Smooth muscle cell (in vitro differentiated cells): ENCODE measurements at regions not wholly inside any gene's neighbourhood (a gene's known extent, or its start where the extent isn't known, plus 50 kb on each side); places are given as distances from the start of the nearest gene placed in this dataset.

Experiments used
- DNase-seq: peaks from one replicate; lab custom pipeline; 2025; ENCODE audit not compliant: unreplicated experiment; lab: John Stamatoyannopoulos, UW
- H2AFZ ChIP-seq: fragments of 200-600 bp; sonication (generic); 2 replicates; pipeline ENCODE4 v1.6.0; 2016; ENCODE audit warnings: antibody characterized with exemption, low read depth, mild to moderate bottlenecking
- H3F3A ChIP-seq: fragments of 200-600 bp; sonication (generic); 2 replicates; pipeline ENCODE4 v1.6.0; 2017; ENCODE audit warnings: antibody characterized with exemption, low read depth
- H3K27ac ChIP-seq: fragments of 200-600 bp; sonication (generic); 2 replicates; pipeline ENCODE4 v1.5.1; 2016; ENCODE audit warnings: low read depth, mild to moderate bottlenecking
- H3K27me3 ChIP-seq: fragments of 200-600 bp; sonication (generic); 2 replicates; pipeline ENCODE4 v1.6.1; 2016; ENCODE audit warnings: low read depth, mild to moderate bottlenecking
- H3K36me3 ChIP-seq: fragments of 200-600 bp; sonication (generic); 2 replicates; pipeline ENCODE4 v1.5.1; 2016; ENCODE audit warnings: low read depth
- H3K4me1 ChIP-seq: fragments of 200-600 bp; sonication (generic); 2 replicates; pipeline ENCODE4 v1.5.1; 2016; ENCODE audit warnings: low read depth
- H3K4me2 ChIP-seq: fragments of 200-600 bp; sonication (generic); 2 replicates; pipeline ENCODE4 v1.6.0; 2016; ENCODE audit warnings: mild to moderate bottlenecking
- H3K4me3 ChIP-seq: fragments of 200-600 bp; sonication (generic); 2 replicates; pipeline ENCODE4 v1.5.1; 2016; ENCODE audit warnings: mild to moderate bottlenecking
- H3K79me2 ChIP-seq: fragments of 200-600 bp; sonication (generic); 2 replicates; pipeline ENCODE4 v1.6.0; 2016; ENCODE audit warnings: low read depth, mild to moderate bottlenecking
- H3K9ac ChIP-seq: fragments of 200-600 bp; sonication (generic); 2 replicates; pipeline ENCODE4 v1.6.0; 2016; ENCODE audit warnings: low read depth
- H3K9me3 ChIP-seq: fragments of 200-600 bp; sonication (generic); replicated peaks from 2 replicates; pipeline ENCODE4 v1.5.1; 2016; ENCODE audit warnings: low read depth
- H4K20me1 ChIP-seq: fragments of 200-600 bp; sonication (generic); 2 replicates; pipeline ENCODE4 v1.6.0; 2016; ENCODE audit warnings: low read depth
- WGBS: methylation state at CpG from one replicate; pipeline ENCODE4 v1.1.7; 2016; ENCODE audit warnings: low lambda C conversion rate; 5-methylcytosine and 5-hydroxymethylcytosine counted together
- TF ChIP-seq, protein P1 (sequence below): fragments of 200-600 bp; sonication (generic); IDR thresholded peaks from 2 replicates; pipeline ENCODE4 v1.5.1; 2017; ENCODE audit warnings: borderline replicate concordance, mild to moderate bottlenecking, antibody characterized with exemption; ENCODE audit not compliant: insufficient read depth, poor library complexity, severe bottlenecking

- WGBS, result 18% methylated on average over 19 of the region's 19 CpGs
- peak overlapping the region; percentile 31 for H3K27ac ChIP-seq
- no peaks in the 10 kb centered on the region for H3K36me3 ChIP-seq
- H3K4me2 ChIP-seq, result peak overlapping the region; percentile 89
- TF ChIP-seq, protein P1, sequence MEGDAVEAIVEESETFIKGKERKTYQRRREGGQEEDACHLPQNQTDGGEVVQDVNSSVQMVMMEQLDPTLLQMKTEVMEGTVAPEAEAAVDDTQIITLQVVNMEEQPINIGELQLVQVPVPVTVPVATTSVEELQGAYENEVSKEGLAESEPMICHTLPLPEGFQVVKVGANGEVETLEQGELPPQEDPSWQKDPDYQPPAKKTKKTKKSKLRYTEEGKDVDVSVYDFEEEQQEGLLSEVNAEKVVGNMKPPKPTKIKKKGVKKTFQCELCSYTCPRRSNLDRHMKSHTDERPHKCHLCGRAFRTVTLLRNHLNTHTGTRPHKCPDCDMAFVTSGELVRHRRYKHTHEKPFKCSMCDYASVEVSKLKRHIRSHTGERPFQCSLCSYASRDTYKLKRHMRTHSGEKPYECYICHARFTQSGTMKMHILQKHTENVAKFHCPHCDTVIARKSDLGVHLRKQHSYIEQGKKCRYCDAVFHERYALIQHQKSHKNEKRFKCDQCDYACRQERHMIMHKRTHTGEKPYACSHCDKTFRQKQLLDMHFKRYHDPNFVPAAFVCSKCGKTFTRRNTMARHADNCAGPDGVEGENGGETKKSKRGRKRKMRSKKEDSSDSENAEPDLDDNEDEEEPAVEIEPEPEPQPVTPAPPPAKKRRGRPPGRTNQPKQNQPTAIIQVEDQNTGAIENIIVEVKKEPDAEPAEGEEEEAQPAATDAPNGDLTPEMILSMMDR, result peak; percentile 99
- H3K9me3 ChIP-seq, result no peaks in the 10 kb centered on the region
- H2AFZ ChIP-seq, result peak overlapping the region; percentile 99
- H3F3A ChIP-seq, result no peaks in the 10 kb centered on the region
- DNase-seq, result peak; percentile 4
- H3K9ac ChIP-seq, result peak overlapping the region; percentile 77
- H4K20me1 ChIP-seq, result no peaks in the 10 kb centered on the region
- H3K27me3 ChIP-seq, result no peaks in the 10 kb centered on the region
- no peaks in the 10 kb centered on the region for H3K79me2 ChIP-seq
- H3K4me3 ChIP-seq, result peak overlapping the region; percentile 57
- peaks cover 2% of the 10 kb centered on the region for H3K4me1 ChIP-seq
Measured at GRCh38 chr18:961644-962355, 57.1 kb downstream of the ADCYAP1 start.

- Histone ChIP-seq H3K4me2 (no peak overlapping the region), H3K27ac (no peak overlapping the region), H3K9ac (no peak overlapping the region), H3K9me3 (no peaks in the 10 kb centered on the region), H3F3A (no peaks in the 10 kb centered on the region), H3K36me3 (no peaks in the 10 kb centered on the region), H3K79me2 (no peaks in the 10 kb centered on the region), H2AFZ (no peak overlapping the region), H3K4me3 (no peak overlapping the region), H3K4me1 (peaks cover 2% of the 10 kb centered on the region), H4K20me1 (no peaks in the 10 kb centered on the region), H3K27me3 (no peaks in the 10 kb centered on the region)
- no peak for DNase-seq
- TF ChIP-seq, protein P1, result no peak
- 87% methylated on average over 2 of the region's 2 CpGs for WGBS
Measured at GRCh38 chr18:963276-963675, 58.6 kb downstream of the ADCYAP1 start.

DNA sequence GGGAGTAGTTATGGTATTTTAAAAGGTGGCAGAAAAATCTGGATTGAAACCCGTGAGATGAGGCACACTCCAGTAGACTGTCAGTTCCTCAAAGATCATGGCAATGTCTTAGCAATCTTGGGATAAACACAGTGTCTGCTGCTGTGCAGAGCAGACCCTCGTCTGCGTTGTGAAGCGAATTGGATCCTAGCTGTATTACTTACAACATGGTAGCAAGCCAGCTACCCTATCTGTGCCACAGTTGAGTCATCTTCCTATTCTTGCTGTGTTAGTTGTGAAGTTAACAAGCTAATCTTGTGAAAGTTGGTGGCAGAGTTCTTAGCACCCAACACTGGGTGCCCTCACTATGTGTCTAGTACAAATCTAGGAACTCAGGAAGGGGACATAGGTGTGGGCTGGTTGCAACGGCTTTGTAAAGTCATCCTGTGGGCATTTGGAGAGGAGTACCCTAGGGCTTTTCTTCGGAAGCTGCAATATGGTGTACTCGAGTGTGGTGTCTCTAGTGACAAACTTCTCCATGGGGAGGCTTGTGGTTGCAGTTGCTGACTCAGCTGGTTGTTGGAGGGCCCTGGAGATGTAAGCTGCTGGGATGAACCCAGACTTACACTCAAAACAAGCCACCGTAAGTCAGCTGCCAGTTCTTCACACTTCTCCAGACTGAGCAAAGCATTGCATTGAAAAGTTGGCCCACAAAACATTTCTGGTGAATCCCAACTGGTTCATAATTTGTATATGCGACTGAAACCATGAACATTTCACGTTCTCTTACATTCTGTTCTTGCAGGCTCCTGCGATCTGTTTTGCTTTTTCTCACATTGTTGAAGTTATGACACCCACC is 61.5 kb downstream of the ADCYAP1 start:
- H3K4me1 ChIP-seq, result peaks cover 2% of the 10 kb centered on the region
- DNase-seq, result no peak
- H3K27me3 ChIP-seq, result no peaks in the 10 kb centered on the region
- H3K36me3 ChIP-seq, result no peaks in the 10 kb centered on the region
- H3K27ac ChIP-seq, result no peak overlapping the region
- no peak overlapping the region for H3K4me2 ChIP-seq
- no peaks in the 10 kb centered on the region for H3K9me3 ChIP-seq
- H3K4me3 ChIP-seq, result no peak overlapping the region
- H3F3A ChIP-seq, result no peaks in the 10 kb centered on the region
- no peaks in the 10 kb centered on the region for H3K79me2 ChIP-seq
- WGBS, result 85% methylated on average over 11 of the region's 11 CpGs
- H3K9ac ChIP-seq, result no peak overlapping the region
- H4K20me1 ChIP-seq, result no peaks in the 10 kb centered on the region
- no peak overlapping the region for H2AFZ ChIP-seq
- TF ChIP-seq, protein P1, result no peak
